ENCODE measurements at regions not wholly inside any gene's neighbourhood (a gene's known extent, or its start where the extent isn't known, plus 50 kb on each side); places are given as distances from the start of the nearest gene placed in this dataset.
A peak's percentile ranks its signal among the peaks of the same experiment; 100 is the strongest.
"Not testable (repeated sequence)": the region's sequence is repeated elsewhere in the genome, so short reads cannot be mapped to it uniquely, and the experiment has no call there.

GRCh38 chr11:67803519-67803918 is 129.1 kb upstream of the ALDH3B2 start:
- not testable (repeated sequence) for DNase-seq

DNA sequence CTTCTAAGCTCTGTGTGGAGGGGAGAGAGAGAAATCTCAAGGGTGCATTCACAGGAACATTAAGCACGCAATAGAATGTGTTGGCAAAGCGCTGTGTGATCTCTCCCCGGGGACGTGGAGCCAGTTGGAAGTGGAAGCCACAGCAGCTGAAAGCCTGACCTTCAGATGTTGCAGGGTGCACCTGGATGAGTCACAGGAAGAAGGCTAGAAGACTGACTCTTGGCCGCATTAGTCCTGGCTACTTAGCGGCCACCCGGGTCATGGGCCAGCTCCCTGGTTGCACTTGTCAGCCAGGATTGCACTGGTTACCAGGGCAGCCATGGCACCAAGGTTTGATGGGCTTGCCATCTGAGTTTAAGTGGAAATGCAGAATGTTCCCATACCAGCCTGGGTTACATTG is 128.6 kb upstream of the ALDH3B2 start:
- not testable (repeated sequence) for DNase-seq

DNA sequence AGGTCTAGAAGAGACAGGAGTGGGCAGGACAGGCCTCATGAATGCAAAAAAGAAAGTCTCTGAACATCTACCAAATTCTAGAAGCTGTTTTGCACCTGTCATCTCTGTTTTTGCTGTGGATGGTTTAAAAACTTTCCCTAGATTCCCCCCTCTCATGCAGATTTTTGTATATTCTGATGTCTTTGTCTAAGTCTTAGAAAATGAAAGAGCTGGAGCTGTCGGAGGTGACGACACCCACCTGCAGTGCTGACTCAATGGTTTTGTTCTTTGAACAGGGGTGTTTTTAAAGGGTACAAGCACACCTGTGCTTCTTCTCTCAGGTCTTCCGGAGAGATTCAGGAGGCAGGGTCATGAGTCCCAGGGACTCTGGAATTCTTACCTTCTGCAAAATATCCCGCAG is 128.2 kb upstream of the ALDH3B2 start:
- DNase-seq, result not testable (repeated sequence)

DNA sequence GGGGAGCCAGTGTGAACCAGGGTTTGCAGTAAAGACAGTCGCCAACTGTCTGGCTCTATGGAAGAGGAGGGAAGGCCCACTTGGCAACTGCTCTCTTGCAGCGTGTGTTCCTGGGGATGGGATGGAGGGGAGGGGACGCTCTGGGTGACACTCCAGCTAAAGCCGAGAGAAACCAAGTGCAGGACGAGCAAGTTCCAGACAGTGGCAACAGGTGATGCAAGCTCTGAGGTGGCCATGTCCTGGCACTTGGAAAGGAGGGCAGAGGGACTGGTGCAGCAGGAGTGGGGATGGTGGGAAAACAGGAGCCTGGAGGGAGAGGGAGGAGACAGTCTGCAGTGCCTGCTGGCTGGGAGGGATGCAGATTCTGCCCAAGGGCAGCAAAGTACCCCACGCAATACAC is 127.0 kb upstream of the ALDH3B2 start:
- not testable (repeated sequence) for DNase-seq

DNA sequence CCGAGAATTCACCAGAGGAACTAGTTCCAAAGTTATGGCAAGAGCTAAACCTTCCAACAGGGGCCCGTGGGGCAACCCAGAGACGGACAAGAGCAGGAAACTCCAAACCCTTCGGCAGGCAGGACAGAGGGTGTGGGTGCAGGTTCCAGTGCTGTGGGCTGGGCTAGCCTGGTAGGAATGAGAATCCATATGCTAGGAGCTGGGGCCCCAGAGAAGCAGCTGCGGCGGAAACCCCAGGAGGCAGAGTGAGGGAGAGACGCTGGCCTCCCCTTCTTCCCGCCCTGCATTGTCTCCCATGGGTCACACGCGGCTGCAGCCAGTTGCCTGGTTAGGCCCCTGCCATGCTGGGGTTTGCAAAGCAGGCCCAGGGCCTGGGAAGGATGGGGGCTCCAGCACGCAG is 126.2 kb upstream of the ALDH3B2 start:
- not testable (repeated sequence) for DNase-seq

DNA sequence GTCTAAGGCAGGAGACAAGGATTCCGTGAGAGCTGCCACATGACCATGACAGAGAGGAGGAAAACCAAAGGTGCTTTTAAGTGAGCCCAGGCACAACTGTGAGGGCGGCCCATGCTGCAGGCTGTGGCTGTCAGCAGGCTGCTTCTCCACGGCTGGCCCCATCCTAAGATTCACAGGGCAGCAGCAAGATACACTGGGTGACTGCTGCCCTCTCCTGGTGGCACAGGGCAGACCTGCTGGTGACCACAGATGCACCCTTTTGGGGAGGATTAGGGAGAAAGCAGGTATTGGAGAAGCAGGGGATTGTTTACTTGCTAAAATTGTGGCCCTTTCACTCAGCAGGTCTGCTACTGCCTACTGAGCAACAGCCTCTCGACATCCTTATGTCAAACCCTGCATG is 125.4 kb upstream of the ALDH3B2 start:
- DNase-seq, result not testable (repeated sequence)

- DNase-seq, result not testable (repeated sequence)
Observed at GRCh38 chr11:67797726-67798521, 123.5 kb upstream of the ALDH3B2 start.

GRCh38 chr11:67795746-67796145 is 121.3 kb upstream of the ALDH3B2 start:
- DNase-seq, result no peak

DNA sequence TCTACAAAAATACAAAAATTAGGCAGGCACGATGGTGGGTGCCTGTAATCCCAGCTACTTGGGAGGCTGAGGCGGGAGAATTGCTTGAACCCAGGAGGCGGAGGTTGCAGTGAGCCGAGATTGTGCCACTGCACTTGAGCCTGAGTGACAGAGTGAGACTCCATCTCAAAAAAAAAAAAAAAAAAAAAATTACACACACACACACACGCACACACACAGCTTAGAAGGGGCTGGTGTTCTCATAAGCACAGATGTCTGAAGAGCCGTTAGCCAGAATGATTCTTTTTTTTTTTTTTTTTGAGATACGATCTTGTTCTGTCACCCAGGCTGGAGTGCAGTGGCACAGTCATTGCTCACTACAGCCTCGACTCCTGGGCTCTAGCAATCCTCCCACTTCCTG is 119.3 kb upstream of the ALDH3B2 start:
- DNase-seq, result not testable (repeated sequence)

DNA sequence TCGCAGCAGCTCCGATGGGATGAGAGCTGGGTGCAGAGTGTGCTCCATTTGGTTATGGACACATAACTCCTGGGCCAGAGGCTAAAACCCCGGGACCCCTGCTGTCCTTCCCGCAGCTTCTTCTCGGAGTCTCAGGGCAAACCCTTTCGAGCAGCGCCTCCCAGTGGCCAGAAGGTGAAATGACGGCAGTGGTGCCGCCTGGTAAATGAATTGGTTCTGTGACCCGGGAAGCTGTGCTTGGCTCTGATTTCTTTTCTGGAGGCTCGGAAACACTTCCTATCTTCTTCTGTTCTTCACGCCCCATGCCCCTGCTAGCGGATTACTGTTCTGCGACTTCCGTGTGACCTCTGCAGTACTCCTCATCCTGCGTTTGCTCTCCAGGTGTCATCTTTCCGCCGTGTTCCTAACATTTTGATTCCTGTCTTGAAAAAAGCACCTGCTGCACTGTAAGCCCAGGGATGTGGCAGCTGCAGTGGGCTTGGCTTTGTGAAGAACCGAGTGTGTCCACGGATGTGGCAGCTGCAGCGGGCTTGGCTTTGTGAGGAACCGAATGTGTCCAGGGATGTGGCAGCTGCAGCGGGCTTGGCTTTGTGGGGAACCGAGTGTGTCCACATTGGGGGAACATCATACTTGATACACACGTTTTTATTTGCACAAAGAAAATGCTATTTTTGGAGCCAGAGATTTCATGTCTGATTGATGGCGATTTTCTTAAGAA is 118.0 kb upstream of the ALDH3B2 start:
- DNase-seq, result peak; percentile 26

GRCh38 chr11:67791598-67792170 is 117.3 kb upstream of the ALDH3B2 start:
- DNase-seq, result not testable (repeated sequence)

GRCh38 chr11:67788341-67788695 is 113.9 kb upstream of the ALDH3B2 start:
- not testable (repeated sequence) for DNase-seq

- not testable (repeated sequence) for DNase-seq
Observed at GRCh38 chr11:67787681-67788340, 113.4 kb upstream of the ALDH3B2 start.

DNA sequence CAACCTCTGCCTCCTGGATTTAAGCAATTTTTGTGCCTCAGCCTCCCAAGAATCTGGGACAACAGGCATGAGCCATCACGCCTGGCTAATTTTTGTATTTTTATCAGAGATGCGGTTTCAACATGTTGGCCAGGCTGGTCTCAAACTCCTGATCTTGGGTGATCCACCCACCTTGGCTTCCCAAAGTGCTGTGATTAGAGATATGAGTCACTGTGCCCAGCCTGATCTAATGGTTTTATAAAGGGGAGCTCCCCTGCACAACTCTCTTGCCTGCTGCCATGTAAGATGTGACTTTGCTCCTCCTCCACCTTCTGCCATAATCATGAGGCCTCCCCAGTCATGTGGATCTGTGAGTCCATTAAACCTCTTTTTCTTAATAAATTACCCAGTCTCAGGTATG is 107.5 kb upstream of the ALDH3B2 start:
- DNase-seq, result not testable (repeated sequence)

- not testable (repeated sequence) for DNase-seq
Observed at GRCh38 chr11:67781506-67781905, 107.1 kb upstream of the ALDH3B2 start.

DNA sequence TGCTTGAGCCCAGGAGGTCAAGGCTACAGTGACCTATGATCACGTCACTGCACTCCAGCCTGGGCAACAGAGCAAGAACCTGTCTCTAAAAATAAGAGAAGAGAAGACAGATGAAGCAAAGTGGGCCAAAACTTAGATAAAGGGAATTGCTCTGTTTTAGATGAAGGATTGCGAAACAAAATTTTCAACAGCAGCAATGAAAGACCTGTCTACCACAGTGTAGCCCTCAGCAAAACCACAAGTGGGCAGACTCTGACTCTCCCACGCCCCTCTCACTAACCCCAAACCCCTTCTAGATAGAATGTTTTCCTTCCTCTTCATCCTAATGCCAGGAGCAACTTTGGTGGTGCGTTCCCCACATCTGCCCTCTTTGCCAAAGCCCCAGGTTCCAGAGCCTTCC is 105.6 kb upstream of the ALDH3B2 start:
- no peak for DNase-seq

GRCh38 chr11:67779189-67779875 is 104.9 kb upstream of the ALDH3B2 start:
- DNase-seq, result not testable (repeated sequence)

GRCh38 chr11:67776852-67777520 is 102.6 kb upstream of the ALDH3B2 start:
- DNase-seq, result no peak

DNA sequence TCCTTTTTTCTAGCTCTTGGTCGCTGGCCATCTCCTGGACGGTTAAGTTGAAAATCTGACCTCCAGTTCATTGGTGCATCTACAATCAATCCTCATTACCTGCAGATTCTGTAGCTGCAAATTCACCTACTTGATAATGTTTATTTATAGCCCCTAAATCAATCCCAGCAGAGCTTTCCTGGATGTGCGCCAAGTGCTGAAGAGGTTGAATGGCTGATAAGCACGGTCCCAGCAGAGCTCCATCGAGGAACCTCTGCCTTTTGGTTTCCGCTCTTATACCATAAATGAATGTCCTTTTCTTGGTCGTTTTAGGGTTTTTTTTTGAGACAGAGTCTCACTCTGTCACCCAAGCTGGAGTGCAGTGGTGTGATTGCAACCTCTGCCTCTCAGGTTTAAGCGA is 99.8 kb upstream of the ALDH3B2 start:
- DNase-seq, result not testable (repeated sequence)

- DNase-seq, result not testable (repeated sequence)
Observed at GRCh38 chr11:67768001-67768730, 93.7 kb upstream of the ALDH3B2 start.

DNA sequence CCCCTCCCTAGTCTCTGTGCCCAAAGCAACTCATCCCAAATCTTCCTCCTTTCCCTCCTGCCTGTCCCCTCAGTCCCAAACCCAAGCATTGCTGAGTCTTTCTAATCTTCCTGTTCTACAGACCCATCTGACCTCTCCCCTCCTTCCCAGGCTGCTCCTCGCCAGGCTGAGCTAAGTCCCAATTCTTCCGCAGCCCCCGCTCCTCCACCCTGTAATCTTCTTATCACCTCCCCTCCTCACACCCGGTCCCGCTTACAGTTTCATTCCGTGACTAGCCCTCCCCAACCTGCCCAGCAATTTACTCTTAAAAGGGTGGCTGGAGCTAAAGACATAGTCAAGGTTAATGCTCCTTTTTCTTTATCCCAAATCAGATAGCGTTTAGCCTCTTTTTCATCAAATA is 86.8 kb upstream of the ALDH3B2 start:
- not testable (repeated sequence) for DNase-seq

All from stimulated activated CD4-positive, alpha-beta T cell treated with anti-CD3 and anti-CD28 coated beads, Interleukin-12 subunit alpha, Interleukin-12 subunit beta, amount 100 ng/mL, for 4 hours (primary cell).